Neural progenitor cell (in vitro differentiated cells): ENCODE measurements at regions not wholly inside any gene's neighbourhood (a gene's known extent, or its start where the extent isn't known, plus 50 kb on each side); places are given as distances from the start of the nearest gene placed in this dataset.

Experiments used
- CTCF ChIP-seq: fragments of 200-600 bp; sonication (generic); IDR thresholded peaks from 2 replicates; pipeline ENCODE4 v1.5.1; 2017; ENCODE audit warnings: antibody characterized with exemption, mild to moderate bottlenecking
- EZH2 ChIP-seq: fragments of 200-600 bp; sonication (generic); IDR thresholded peaks from 2 replicates; pipeline ENCODE4 v1.6.1; 2017; ENCODE audit warnings: antibody characterized with exemption, mild to moderate bottlenecking, moderate library complexity
- EZH2phosphoT487 ChIP-seq: fragments of 200-600 bp; sonication (generic); IDR thresholded peaks from 2 replicates; pipeline ENCODE4 v1.6.1; 2017; ENCODE audit warnings: antibody characterized with exemption

DNA sequence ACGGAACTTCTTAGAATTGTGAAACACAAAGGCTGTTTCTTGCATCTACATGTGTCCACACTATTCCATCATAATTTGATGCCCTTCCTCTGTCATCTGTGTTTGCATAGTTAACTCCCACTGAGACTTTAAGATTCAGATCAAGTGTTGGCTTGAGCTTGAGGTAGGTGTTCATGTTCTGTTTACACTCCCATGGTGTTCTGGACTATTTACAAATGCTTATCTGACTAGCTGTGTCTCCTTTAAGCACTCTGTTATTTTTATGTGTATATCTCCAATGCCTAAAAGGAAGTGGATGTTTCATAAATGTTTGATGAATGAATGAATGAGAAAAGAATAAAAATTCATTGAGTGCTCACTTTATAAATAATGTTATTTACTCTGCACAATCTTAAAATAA lies 622.7 kb downstream of the RAB28 start:
- TF ChIP-seq EZH2phosphoT487, result no peak
- no peak for TF ChIP-seq CTCF
- no peak for TF ChIP-seq EZH2
